ENCODE measurements at regions not wholly inside any gene's neighbourhood (a gene's known extent, or its start where the extent isn't known, plus 50 kb on each side); places are given as distances from the start of the nearest gene placed in this dataset.
"Not testable (repeated sequence)": the region's sequence is repeated elsewhere in the genome, so short reads cannot be mapped to it uniquely, and the experiment has no call there.

DNA sequence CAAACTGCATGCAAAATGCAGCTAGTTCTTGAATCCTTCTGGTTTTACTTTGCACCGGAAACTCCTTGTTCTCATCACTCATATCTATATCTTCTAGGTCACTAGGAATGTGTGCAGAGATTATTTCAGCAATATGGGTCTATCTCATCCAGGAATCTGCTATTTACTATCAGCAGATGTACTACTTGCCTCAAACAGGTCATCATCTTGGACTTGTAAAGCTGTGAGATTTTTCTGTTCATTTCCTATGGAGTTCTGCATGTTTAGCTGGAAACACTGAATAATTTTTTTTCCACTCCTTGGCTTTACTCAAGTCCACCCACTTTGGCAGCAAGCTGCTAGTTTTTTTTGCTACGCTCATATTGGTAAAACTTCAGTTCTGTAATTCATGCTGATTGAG is 334.8 kb downstream of the RPIA start:
- not testable (repeated sequence) for DNase-seq

DNA sequence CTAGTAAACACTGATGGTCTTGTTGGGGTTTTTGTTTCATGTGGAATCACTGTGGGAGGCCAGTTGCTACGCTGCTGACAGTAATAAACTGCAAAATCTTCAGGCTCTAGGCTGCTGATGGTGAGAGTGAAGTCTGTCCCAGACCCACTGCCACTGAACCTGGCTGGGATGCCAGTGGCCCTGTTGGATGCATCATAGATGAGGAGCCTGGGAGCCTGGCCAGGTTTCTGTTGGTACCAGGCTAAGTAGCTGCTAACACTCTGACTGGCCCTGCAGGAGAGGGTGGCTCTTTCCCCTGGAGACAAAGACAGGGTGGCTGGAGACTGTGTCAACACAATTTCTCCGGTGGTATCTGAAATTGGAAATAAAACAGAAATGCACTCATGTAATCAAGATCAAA is 335.6 kb downstream of the RPIA start:
- DNase-seq: not testable (repeated sequence)

DNA sequence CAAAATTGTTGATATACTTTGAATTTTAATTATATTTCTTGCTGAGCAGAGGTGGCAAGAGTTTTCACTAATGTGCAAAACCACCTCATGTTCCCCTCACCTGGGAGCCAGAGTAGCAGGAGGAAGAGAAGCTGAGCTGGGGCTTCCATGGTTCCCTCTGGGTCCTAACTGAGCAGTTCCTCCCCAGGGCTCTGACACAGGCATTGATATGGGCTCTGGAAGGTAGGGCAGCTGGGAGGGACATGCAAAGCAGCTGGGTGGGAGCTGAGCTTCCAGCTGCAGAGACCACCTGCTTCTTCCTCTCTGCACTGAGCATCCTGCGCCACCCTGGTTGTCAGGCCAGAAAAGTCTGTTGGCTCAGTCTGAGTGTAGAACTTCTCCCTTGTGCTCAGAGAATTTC is 336.1 kb downstream of the RPIA start:
- DNase-seq: not testable (repeated sequence)

DNA sequence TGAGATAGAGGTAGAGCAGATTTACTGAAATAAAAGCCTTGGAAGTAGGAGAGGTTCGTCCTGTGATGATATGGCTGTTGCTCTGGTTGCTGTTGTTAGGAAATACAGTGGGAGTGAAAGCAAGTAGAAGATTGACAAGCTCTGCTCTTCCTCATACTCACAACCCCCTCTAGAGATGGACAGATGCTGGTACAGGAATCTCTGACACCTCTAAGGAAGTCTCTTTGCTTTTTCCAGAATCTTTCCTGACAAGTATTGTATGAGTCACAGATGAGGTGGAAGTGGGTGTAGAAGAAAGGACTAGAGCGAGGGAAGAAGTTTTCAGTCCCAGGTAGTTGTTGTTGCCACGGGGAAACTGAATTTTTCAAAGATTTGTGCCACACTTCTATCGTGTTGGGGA is 337.8 kb downstream of the RPIA start:
- DNase-seq: not testable (repeated sequence)

DNA sequence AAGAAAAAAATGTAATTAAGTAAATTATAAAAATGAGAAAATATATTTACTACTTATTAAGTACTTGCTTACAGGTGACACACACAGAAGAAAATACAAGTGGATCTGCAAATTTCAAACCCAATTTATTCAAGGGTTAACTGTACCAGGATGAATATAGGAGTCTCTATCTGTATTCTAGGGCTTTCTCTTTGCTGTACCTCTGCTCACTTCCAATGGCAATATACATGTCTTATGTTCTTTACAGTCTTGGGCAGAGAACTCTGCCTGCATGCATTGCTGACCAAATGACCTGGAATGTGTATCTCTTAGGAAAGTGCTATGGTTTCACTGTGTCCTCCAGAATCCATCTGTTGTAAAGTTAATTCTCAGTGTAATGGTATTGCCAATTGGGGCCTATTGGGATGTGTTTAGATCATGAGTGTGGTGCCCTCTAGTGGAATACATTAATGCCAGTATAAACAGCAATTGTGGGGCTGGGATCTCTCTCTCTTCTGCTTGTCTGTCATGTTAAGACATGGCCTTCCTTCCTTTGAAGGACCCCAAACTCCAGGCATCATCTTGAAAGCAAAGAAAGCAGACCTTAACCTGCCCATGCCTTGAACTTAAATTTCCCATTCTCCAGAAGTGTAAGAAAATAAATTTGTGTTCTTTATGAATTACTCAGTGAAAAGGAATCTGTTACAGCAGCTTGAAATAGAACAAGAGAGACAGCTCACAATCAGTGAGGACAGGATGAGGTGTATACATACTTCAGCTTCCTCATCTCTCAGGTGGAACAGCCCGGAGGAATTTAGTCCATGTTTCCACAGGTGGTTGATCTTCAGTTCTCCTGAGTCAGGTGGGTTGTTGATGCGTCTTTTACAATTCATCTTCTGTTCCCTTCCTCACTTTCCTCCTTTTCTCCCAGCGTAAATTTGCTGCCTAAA is 356.9 kb downstream of the RPIA start:
- DNase-seq: peak in 1 of 2 experiments; percentile 32

DNA sequence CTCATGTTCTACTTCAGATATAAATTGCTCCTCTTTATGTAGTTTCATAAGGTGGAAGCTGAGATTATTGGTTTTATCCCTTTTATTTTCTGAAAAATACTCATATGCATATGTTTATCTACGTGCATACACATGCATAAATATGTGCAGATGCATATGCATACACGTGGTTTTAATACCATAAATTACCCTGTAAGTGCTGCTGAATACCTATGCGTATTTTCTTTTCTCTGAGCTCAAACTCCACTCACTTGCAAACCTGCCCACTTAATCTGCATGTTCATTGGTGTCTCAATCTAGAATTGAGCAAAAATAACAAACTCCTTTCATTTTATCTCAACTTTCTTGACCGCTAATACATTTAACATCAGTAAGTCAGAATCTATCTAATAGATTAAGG is 367.1 kb downstream of the RPIA start:
- DNase-seq: not testable (repeated sequence)

DNA sequence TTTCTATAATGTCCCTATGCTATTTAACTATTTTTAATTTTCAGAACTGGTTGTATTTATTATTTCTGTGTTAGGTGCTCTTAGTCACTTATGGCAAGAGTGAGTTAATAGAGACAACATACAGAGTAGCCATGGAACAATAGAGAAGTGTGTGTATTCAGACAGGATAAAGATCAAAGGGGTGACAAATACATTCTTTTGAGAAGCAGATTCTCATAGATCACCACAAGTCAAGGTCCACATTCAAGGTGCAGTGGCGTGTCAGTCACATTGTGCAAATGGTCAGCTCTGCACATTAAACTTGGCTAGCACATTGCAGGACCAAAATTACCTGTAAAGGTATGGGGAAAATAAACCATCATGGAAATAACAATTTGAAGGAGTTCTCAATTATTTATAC is 369.7 kb downstream of the RPIA start:
- DNase-seq: not testable (repeated sequence)

DNA sequence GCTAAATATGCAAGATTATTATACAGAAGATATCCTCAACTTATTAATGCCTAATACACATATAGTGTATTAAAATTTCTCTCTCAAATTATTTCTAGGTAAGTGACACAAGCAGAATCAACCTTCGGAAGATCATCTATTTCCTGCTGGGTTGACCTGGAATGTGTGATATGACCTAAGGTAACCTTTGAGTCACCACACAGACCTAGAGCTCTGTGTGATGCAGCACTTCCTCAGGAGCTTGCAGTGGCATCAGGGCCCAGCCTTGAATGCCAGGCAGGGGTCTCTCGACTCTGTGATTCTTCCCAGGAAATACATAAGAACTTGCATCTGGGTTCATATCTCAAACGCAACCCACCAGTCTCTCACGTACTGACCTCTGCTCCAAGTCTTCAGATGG is 385.3 kb downstream of the RPIA start:
- not testable (repeated sequence) for DNase-seq

DNA sequence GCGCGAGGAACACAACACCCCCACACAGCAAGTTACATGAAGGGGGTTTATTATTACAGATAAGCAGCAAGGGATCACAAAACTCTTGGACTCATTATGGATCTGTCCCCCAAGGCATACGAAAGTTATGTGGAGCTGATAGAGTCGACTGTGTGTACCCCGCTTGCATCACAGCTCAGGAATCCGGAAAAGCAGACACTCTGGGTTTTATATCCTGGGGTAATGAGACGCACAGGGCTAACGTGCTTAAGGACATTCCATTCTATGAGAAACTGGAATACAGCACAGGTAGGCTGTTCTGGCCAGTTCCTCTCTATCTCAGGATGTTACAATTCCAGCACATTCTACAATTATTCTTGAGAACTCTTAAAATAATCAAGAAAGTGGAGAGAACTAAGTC is 401.4 kb downstream of the RPIA start:
- DNase-seq: not testable (repeated sequence)

DNA sequence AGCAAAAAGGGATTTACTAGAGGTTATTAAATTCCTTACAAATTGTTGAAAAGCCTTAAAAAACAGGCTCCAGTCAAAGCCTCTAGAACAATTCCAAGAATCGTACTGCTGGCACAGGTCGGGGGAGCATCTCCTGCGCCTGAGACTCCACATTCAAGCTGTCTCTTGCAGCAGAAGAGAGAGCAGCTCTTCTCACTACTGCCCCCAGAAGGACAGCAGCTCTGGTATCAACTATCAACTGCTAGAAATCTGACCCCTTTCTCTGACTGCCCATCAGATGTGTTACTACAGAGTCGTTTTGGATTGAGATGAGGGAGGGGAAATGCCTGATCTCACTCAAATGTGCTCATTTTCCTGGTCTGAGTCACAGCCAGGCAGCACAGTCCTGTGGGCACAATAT is 403.6 kb downstream of the RPIA start:
- DNase-seq: not testable (repeated sequence)

DNA sequence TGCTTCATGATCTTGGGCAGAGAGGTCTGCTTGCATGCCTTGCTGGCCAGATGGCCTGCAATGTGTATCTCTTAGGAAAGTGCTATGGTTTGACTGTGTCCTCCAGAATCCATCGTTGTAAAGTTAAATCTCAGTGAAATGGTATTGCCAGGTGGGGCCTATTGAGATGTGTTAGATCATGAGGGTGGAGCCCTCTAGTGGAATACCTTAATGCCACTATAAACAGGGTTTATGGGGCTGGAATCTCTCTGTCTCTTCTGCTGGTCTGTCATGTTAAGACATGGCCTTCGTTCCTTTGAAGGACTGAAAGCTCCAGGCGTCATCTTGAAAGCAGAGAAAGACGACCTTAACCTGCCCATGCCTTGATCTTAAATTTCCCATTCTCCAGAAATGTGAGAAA is 411.1 kb downstream of the RPIA start:
- not testable (repeated sequence) for DNase-seq

DNA sequence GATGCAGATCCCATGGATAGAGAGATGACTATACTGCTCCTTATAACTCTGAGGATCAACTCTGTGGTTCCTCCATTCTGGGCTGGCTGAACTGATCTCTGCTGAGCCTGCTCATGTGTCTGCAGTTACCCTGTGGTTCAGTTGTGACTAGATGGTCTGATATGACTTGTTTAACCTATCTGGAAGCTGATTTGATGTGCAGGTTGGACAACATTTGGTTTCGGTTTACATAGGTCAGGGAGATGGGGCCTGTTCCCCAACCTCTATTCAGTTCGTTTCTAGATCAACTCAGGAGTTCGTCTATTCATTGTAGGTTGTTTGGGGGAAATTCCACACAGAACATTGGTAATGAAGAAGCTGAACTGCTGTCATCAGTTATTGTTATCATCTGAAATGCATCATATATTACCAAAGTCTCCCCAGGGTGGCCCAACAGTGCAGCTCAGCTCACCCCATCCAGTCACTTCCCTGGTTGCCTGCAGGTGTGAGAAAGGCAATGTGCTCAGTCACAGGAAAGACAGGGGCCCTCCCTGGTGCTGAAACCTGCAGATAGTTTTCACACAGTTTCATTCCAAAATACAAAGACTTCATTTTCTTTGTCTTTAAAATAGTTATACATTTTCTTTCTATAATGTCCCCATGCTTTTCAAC is 415.0 kb downstream of the RPIA start:
- not testable (repeated sequence) for DNase-seq

DNA sequence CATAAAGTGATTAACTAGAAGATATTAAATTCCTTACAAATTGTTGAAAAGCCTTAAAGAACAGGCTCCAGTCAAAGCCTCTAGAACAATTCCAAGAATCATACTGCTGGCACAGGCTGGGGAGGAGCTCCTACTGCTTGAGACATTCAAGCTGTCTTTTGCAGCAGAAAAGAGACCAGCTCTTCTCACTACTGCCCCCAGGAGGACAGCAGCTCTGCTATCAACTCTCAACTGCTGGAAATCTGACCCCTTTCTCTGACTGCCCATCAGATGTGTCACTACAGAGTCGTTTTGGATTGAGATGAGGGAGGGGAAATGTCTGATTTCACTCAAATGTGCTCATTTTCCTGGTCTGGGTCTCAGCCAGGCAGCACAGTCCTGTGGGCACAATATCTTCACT is 421.0 kb downstream of the RPIA start:
- not testable (repeated sequence) for DNase-seq

DNA sequence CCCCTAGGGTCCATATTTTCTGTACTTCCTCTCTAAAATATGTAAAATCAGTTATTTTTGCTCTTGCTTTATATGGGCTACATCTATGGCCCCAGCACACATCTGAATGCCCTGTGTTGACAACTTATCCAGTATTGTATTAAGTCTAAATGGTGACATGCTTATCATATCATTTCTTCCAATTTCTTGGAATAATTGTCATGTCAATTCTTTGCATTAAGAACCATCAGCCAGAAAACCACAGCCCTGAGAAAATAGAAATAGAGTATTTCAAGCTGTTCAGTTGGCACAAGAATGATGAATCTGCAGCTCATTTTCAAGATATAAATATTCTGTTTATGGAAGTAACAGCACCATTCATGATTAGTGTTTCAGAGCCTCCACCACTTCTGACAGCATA is 421.8 kb downstream of the RPIA start:
- DNase-seq: not testable (repeated sequence)

DNA sequence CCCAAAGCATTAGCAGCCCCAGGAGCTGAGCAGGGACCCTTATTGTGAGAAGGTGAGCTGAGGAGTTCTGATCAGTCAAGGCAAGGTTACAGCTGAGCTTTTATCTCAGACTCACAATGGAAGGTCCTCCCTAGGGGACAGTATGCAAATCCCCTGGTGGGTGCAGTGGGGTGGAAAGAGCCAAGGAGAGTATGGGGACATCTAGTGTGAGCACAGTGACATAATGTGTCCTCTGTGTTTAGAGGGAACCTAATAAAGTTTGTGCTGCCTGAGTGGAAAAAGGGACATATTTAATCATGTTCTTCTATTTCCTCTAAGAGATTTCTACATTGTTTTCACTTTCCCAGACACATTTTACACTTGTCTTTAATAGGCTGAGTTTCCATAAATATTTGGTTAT is 438.0 kb downstream of the RPIA start:
- not testable (repeated sequence) for DNase-seq

DNA sequence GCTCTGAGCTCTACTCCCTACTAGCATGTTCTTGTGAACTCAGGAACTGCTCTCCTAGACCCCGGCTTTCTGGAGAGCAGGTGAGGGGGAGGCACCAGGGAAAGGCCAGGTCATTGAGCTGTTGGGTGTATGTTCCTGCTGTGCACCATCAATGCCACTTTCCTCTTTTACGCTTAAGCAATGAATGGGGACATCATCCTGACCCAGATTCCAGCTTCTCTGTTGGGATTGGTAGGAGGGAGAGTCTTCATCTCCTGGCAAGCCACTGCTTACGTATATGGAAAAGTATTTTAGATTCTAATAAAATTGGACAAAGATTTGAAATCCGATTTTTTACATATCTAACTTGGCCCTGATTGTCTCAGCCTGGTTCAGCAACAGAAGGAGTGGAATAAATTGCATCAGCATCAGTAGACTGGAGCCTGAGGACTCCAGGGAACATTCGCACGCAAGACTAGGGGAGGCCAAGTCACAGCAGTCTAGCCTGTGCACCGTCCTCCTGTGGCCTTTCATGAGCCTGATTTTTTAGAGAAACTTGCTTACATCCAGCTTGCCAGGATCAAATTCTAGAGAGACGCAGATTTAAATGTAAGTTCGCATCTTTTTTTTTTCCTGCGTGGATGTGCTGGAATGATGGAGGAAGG is 439.3 kb downstream of the RPIA start:
- not testable (repeated sequence) for DNase-seq

DNA sequence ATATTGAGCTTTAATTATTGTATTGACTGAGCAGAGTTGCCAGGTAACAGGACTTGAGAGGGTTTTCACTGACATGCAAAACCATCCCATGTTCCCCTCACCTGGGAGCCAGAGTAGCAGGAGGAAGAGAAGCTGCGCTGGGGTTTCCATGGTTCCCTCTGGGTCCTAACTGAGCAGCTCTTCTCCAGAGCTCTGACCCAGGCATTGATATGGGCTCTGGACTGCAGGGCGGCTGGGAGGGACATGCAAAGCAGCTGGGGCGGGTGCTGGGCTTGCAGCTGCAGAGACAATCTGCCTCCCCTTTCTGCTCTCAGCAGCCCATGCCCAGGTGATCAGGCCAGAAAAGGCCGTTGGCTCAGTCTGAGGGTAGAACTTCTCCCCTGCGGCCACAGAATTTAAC is 451.5 kb downstream of the RPIA start:
- not testable (repeated sequence) for DNase-seq

DNA sequence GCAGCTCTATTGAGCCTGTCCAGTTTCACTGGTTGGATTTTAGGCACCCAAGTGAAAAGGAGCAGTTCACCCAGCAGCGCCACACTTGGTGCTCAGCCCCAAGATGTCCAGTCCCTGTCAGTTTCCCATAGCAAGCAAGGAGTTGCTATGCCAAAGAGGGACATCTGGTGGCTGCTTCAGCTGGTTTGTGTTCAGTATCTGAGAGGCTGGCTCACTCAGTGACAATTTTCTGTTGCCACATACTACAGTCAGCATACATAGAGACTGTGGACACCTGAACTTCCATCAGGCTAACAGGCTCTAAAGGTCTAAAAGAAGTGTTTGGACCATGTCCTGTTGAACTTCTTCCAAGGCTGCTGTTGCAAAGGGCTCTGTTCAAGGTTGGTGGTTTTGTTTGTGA is 453.9 kb downstream of the RPIA start:
- not testable (repeated sequence) for DNase-seq

DNA sequence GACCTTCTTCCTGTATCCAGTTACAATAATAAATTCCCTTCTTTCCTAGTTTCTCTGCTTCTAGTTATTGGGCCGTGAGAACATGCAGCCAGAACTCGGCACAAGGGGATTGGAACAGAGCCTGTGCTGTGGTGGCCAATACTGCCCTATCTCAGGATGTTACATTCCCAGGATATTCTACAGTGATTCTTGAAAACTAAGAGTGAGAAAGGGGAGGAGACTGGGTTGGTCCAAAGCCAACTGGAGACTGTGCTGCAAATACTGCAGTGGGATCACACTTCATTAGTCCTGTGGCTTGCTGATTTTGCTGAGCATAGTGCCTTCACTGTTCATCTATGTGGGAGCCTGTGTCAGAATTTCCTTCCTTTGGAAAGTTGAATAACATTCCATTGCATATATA is 456.8 kb downstream of the RPIA start:
- DNase-seq: not testable (repeated sequence)

DNA sequence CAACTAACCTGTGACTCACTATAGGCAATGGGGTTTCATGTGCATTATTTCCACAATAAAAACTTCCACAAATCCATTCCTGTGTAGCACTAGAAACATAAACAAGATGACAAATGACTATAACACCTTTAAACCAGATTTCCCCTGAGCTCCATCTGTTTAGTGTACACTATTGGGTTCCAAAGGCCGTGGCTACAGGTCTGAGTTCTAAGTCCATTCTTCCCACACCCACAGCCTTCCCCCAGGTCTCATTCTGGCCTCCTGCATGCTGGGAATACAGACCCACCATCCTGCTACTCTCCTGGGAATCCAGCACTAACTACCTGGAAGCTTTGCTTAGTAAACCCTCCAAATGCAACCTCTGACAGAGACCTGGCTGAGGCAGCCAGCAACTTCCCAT is 460.2 kb downstream of the RPIA start:
- DNase-seq: not testable (repeated sequence)

DNA sequence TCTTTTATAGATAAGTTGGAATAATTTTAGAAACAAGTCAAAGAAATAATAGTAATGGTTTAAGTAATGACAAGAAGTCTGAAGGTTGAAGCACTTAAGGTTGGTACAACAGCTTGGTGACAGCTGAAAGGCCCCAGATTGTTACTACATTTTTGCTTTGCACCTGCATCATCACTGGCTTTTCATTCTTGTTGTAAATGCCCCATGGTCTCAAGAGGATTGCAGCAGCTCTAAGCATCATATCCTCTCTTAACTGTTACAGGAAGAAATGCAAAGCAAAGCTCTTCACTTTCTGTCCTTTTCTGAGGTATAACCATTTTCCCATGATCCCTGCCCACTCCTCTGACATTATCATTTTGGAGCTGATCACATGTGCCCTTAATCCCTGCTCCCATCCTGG is 461.0 kb downstream of the RPIA start:
- DNase-seq: not testable (repeated sequence)

DNA sequence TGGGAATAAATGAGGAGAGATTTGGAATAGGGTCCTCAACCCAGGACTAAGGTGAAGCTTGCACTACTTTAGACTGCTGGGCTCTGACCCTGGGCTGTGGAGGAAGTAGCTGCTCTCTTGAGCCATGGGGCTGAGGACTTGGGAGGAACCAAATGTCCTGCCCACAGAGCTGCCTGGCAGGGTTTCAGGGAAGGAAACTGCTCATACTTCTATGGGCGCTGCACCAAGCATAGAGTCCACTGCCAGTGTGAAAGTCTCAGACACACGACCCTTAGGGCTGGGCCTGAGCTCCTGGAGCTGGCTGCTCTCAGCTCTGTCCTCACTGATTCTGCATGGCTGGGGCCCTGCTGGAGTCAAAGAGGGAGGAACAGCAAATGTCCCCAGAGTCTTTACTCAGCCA is 461.7 kb downstream of the RPIA start:
- not testable (repeated sequence) for DNase-seq

DNA sequence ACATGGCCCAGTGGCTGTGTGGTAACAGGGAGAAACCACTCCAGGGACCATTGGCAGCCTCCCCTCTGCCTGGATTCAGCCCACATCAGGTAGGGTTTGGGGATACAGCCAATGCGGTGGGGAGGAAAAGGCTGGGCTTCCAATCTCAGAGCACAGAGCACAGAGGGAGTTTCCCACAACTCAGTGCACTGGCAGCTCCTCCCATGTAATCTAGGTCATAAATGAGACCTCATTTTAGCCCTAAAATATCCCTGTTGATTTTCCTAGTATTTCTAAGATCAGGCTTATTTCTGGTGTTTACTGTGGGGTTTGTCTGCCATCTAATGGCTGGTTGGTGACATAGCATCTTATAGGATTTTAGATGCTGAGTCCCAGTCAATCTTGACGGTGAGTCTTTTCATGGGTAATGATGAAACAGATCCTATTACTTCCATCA is 462.8 kb downstream of the RPIA start:
- DNase-seq: not testable (repeated sequence)

Measured in NCI-H446 (cell line).